LoVo (cell line): ENCODE measurements at regions not wholly inside any gene's neighbourhood (a gene's known extent, or its start where the extent isn't known, plus 50 kb on each side); places are given as distances from the start of the nearest gene placed in this dataset.
"Not testable (repeated sequence)": the region's sequence is repeated elsewhere in the genome, so short reads cannot be mapped to it uniquely, and the experiment has no call there.

Source experiments
- DNase-seq: peaks from one replicate; pipeline ENCODE4 v3.0.0-alpha.2; 2016; ENCODE audit warnings: low spot score

DNA sequence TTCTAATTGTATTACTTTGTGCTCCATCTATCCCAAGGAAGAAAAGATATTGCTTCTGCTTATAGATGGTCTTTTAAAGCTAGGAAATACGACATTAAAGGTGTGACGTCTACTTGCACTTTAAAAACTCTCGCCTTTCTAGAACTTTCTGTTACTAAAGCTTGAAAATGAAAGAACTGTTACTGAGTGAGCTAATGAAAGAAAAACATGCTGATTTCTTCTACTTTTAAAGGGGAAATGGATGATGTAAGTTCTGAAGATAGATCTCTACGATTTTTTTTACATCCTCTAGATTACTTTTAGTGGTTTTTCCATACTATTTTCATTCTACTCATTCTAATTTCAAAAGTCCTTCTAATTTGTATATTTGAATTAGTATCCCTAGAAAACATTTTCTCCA is 387.5 kb downstream of the USP25 start:
- no peak for DNase-seq

GRCh38 chr21:16117851-16118590 is 388.2 kb downstream of the USP25 start:
- DNase-seq: no peak

DNA sequence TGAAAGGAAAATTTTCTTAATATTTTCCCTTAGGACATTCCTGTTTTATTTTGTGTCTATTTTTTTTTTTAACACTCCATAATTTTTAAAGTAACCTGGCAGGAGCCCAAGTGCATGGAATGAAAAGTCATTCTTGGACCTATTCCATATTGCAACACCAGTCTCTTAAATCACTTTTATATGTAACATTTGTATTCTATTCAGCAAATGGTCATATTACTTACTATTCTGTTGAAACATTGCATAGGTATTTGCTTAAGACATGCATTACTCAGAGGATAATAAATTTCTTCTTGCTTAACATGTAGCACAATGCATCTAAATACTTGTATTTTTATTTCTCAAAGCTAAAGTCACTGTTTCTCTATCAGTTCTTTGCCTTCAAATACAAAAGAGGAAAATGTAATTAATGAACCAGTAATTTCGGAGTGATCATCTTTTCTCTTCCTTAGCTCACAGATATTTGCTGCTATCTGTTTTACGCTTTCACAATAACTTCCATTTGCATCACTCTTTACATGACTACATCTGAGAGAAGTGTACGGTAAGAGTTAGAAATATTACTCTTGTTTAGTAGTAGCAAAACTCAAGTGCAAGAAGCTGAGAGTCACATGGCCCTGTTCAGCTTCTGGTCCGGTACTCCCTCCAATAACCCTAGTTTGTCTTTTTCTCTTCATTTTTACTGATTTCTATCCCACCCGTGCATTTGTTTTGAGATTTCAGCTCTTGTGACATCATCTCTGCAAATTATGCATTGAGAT is 394.8 kb downstream of the USP25 start:
- no peak for DNase-seq

GRCh38 chr21:16125274-16125673 is 395.5 kb downstream of the USP25 start:
- DNase-seq: no peak

- not testable (repeated sequence) for DNase-seq
Measured at GRCh38 chr21:16132453-16132852, 402.7 kb downstream of the USP25 start.

- DNase-seq: no peak
Measured at GRCh38 chr21:16133248-16133647, 403.5 kb downstream of the USP25 start.

GRCh38 chr21:16134134-16134533 is 404.4 kb downstream of the USP25 start:
- DNase-seq: no peak

GRCh38 chr21:16137106-16137505 is 407.3 kb downstream of the USP25 start:
- DNase-seq: no peak

GRCh38 chr21:16145052-16145451 is 415.3 kb downstream of the USP25 start:
- no peak for DNase-seq

GRCh38 chr21:16145479-16145878 is 415.7 kb downstream of the USP25 start:
- DNase-seq: no peak

DNA sequence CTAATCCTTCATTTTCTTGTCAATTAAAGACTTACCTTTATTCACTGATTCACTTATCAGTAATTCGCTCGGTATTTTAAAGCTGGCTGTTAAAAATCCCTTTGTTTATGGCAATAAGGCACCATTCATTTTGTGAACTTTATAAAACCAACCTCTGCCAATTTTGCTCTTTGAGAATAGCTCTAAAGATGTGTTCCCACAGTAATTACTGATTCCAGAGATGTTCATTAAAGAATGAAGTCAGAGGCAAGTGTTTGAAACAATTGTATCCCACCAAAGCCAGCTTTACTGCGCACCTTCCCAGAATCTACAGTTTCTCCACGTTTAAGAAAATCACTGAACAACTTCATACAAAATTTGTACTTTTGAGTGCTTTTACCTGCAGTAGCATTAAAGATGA is 424.5 kb downstream of the USP25 start:
- no peak for DNase-seq

DNA sequence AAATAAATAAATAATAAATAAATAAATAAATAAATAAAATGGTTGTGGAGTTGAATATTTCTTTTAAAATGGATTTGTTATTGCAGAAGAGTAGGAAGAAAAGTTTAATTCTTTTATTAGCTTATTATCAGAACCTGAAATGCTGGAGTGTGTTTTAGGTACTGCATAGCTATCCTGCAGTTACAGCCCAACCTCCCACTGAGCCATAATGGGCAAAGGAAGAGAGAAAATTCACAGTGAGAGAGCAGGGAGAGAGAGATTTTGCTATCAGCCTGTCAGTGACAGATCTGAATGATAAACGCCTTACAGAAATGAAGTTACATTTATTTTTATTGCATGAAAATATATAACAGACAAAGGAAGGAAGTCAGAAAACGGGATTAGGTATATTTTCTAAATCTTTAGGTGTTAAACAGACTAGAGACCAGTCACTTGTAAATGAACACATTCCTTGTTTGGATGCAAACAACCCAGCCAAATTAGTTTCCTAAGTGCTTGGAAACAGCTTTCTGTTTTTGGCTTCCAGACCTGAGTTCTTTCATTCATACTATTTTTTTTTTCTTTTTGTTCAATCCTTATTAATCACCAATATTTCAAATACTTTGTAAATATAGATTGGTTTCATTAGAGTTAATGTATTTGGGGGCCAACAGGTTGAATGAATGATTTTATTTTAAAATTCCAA is 425.3 kb downstream of the USP25 start:
- DNase-seq: no peak

- DNase-seq: no peak
Measured at GRCh38 chr21:16156841-16157489, 427.2 kb downstream of the USP25 start.

- no peak for DNase-seq
Measured at GRCh38 chr21:16159213-16159970, 429.6 kb downstream of the USP25 start.

DNA sequence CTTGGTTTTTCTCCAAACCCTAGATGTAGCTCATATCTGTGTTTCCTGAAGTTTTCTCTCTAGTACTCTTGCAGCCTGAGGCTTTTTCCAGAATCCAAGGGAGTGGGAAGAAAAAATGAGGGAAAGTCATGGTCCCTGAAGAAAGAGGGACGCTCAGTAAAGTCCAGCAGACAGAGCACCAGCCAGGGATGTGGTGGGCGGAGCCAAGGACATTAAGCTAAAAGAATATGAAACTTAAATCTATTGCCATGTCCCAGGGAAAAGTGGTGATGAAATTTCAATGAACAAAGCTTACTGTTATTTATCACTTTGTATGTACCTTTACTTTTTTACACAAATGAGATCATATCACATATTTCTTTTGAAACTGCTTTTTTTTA is 430.2 kb downstream of the USP25 start:
- DNase-seq: no peak

DNA sequence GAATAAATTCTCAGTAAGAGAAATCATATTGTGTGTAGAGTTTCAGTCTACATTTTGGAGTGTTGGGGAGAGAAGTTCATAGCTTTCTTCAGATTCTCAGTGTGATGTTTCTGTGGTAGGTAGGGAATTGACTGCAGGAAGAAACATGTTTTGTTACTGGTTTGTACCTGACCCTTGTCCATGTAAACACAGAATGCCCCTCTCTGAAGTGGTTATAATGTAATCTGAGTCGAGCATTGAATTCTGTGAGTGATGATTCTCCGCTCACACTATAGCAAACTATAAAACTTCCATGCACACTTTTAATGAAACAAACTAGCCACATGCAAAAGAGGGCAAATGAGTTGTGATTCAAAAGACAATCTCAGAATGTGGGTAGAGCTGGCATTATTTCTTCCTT is 433.2 kb downstream of the USP25 start:
- no peak for DNase-seq

DNA sequence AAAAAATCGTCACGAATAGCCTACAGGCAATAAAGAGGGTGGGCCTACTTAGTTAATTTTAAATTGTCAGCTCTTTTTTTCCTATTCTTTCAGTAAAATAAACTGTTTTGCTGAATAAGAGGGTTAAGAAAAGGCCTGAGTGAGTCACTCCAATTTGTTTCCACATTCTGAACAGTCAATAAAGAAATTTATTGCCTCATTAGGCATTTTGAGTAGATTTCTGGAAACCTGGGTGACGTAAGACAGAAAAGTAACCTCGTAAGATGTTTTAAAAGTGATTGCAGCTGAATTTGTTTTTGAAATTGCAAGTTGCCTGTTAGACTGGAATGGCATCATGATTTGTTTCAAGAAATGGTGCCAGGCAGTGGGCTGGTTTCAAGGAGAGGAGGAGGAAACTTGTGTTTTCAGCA is 439.3 kb downstream of the USP25 start:
- no peak for DNase-seq

DNA sequence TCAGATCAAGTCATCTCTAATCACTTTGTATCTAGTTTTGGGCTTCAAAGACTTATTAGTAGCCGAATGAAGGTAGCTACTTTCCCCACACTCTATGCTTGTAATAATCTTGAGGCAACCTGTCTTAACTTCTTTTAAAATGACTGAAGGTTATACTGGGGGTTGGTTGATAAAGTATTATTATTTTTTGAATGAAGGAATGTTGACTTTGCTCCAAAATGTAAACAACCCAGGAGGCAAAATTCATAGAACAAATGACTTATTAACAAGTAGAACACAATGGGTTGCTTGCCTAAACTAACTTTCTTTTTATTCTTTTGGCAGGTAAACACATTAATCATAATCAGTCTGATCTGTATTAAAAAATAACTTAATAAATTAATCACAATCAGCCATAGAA is 440.0 kb downstream of the USP25 start:
- no peak for DNase-seq

GRCh38 chr21:16176570-16176969 is 446.8 kb downstream of the USP25 start:
- DNase-seq: no peak

- no peak for DNase-seq
Measured at GRCh38 chr21:16177532-16177931, 447.8 kb downstream of the USP25 start.

DNA sequence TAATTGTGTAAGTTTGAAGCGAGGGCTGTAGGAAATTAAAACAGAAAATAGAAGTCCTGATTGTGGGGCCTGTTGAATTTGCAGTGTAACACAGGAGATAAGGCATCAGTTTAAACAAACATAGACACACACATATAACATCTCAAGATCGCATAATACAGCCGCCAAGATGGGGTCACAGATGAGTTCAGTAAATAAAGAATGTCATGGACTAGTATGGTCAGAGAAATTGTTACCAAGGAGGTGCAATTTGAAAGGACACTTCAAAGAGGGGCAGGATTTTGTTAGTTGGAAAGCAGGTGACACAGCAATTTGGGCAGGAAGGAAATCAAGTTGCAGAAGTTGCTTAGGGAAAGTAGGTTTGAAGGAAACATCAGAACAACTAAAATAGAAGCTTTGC is 450.0 kb downstream of the USP25 start:
- no peak for DNase-seq

DNA sequence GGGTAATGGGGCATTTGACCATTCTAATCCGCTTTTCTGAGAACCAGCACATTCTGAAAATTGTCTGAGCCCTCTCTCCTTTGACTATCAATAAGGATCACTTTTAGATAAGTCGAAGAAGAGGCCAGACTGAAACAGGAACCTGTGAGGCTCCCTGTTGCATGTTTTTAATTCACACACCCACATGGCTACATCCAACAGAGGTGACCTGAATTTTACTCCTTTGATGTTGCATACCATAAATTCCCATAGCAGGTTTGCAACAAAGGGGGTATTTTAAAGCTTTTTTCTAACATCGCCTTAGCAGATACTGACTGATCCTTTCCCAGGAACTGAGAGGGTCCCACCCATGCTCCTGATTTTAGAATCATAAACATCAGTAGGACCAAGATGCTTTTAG is 450.8 kb downstream of the USP25 start:
- DNase-seq: no peak
